HG03280 (cell line): ENCODE measurements at regions not wholly inside any gene's neighbourhood (a gene's known extent, or its start where the extent isn't known, plus 50 kb on each side); places are given as distances from the start of the nearest gene placed in this dataset.
"Not testable (repeated sequence)": the region's sequence is repeated elsewhere in the genome, so short reads cannot be mapped to it uniquely, and the experiment has no call there.

Experiments used
- ATAC-seq: cut with Tn5 transposase; IDR thresholded peaks from one replicate; pipeline ENCODE4 v1.9.1; 2021; ENCODE audit warnings: mild to moderate bottlenecking, moderate library complexity; ENCODE audit not compliant: unreplicated experiment

- no peak for ATAC-seq
Measured at GRCh38 chr14:71751264-71751663, 181.0 kb upstream of the RGS6 start.

DNA sequence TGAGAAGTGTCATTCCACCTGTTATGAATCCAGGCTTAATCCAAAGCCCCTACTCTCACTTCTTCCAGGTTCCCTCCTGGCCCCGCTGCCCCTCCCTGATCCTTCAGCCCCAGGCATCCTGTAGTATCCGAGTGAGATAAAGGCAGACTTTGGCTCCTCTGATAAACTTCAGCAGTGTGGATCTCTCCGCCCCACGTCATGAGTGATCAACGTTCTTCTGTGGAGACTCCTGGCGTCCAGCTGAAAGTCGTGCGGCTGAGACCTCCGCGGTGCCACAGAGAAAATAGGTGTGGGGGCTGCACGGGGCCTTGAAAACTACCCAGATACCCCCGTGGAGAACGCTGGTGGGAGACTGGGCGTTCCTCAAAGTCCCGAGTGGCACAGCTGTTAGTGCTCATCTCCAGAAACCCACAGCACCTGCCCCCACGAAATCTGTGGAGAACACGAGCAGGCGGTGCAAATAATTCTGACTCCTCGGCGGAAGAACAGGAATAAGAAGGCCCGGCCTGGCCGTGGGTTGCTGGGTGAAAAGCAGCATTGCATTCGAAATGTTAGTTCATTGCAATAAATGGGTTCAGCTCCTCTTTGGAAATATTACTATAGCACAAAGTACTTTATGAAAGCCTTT is 180.0 kb upstream of the RGS6 start:
- no peak for ATAC-seq

GRCh38 chr14:71753126-71753830 is 179.0 kb upstream of the RGS6 start:
- no peak for ATAC-seq

- ATAC-seq, result no peak
Measured at GRCh38 chr14:71753976-71754375, 178.3 kb upstream of the RGS6 start.

DNA sequence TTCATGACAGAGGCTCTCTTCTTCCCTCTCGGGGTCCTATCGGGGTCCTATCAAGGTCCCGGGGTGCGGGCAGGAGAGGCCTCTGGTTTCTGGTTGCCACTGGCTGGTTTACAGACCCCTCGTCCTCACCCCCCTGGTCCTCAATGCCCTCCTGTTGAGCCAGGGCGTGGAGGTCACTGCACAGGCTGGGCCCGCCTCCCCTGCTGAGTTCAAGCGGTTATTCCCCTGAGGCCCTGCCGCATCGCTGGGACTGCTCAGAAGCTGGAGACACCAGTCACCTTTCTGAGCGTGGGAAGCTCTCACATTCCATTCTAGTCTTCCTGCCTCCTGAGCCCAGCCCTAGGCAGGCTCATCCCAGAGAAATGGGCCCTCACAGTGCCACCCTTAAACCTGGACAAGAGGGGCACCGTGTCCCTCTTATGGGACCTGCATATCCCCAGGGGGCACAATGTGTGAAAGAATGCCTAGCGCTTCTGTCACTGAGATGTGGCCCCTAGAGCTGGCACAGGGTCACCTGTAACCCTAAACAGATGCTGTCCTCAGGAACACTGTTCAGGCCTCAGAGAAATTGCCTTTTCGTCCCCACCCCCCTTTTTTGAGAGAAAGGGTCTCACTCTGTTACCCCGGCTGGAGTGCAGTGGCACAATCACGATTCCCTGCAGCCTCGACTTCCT is 177.7 kb upstream of the RGS6 start:
- ATAC-seq, result no peak

DNA sequence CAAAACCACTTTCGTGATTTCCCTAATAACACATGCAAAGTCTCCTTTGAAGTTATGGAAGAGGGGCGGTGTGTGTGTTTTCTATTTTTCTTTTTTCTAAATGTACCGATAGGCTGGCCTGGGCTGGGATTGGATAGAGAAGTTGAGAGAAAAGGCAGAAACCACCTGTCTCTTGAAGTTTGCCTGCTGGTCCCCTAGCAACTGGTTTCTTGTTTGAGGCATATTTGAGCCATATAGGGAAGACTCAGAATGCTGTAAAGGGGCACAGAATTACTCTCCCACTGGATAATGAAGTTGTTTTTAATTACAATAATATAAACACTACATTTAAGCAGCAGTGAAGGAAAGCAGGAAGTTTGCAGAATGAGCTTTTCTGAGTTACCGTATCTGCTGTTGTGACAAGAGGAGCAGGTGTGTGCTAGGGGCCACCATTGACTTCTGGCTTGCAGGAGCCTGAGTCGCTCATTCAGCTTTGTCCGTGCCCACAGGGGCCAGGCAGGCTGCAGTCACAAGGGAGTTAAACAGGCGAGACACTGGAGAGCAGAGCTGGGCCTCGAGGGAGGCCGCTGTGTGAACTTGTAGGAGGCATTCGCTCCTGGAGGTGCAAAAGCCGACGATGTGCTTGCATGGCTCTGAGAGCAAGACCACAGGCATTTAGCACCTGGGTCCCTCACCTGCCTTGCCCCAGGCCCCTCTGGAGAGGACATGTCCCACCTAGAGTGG is 173.8 kb upstream of the RGS6 start:
- ATAC-seq, result no peak

- ATAC-seq, result no peak
Measured at GRCh38 chr14:71762575-71762974, 169.7 kb upstream of the RGS6 start.

- ATAC-seq, result no peak
Measured at GRCh38 chr14:71764701-71765382, 167.4 kb upstream of the RGS6 start.

DNA sequence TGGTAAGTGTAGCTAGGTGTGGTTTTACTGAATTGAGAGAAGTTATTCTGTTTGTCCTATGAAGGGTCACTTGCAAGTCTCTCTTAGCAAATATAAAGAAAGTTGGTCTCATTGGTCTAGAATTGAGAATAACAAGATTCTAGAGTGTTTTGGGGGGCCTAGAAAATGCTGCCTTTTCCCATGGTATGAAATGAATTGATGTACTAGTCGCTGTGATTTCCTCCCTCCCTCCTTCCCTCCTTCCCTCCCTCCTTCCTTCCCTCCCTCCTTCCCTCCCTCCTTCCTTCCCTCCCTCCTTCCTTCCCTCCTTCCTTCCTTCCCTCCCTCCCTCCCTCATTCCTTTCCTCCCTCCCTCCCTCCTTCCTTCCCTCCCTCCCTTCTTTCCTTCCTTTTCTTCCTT is 166.7 kb upstream of the RGS6 start:
- ATAC-seq, result no peak

DNA sequence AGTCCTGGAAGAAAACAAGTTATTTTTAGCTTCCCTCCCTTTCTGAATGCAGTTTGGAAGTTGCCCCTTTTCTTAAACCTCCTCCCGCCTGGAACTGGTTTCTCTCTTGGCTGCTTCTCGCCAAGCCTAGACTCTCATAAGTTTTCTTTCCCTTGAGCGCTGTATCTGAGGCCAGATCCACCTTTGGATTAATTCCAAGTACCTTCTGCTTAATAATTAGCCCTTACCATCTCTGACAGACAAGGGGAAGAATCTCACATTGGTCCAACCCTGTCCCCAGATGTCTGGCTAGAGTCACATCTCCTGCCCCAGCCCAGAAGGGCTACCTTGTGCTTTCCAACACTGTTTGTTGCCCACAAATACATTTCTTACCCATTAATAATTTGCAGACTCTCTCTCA is 161.8 kb upstream of the RGS6 start:
- ATAC-seq, result no peak

GRCh38 chr14:71771421-71771820 is 160.8 kb upstream of the RGS6 start:
- ATAC-seq, result not testable (repeated sequence)

DNA sequence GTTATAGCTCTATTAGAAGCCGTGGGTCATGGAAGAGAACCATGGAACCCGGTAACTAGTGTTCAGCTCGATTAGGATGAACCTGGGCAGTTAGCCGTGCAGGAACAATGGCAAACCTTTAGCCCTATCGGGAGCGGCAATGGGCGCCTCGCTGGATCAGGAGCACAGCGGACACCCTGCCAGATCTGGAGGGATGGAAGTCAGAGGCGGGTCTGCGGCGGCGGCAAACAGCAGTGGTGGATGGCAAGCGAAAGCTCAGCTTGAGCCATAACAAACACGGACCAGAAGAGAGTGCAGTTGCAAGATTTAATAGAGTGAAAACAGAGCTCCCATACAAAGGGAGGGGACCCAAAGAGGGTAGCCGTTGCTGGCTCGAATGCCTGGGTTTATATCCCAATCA is 160.2 kb upstream of the RGS6 start:
- ATAC-seq, result not testable (repeated sequence)

GRCh38 chr14:71773898-71774481 is 158.2 kb upstream of the RGS6 start:
- ATAC-seq, result no peak

- ATAC-seq, result no peak
Measured at GRCh38 chr14:71776471-71777360, 155.5 kb upstream of the RGS6 start.

- ATAC-seq, result no peak
Measured at GRCh38 chr14:71780075-71780474, 152.2 kb upstream of the RGS6 start.

GRCh38 chr14:71780822-71781221 is 151.4 kb upstream of the RGS6 start:
- no peak for ATAC-seq

DNA sequence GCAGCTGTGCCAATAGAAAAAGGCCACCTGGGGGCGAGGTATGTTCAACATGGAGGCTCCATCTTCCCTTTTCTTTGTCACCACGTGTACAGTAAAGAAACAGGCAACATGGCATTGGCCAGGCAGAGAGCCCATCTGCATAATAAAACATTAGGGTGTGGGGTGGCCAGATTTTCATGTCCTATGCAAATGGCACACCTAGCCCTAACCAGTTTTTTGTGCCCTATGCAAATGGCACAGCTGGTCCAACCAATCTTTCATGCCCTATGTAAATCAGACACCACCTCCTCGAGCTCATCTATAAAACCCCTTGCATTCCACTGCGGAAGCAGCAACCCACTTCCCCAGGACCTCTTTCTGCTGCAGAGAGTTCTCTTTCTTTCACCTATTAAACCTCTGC is 149.1 kb upstream of the RGS6 start:
- ATAC-seq, result no peak

DNA sequence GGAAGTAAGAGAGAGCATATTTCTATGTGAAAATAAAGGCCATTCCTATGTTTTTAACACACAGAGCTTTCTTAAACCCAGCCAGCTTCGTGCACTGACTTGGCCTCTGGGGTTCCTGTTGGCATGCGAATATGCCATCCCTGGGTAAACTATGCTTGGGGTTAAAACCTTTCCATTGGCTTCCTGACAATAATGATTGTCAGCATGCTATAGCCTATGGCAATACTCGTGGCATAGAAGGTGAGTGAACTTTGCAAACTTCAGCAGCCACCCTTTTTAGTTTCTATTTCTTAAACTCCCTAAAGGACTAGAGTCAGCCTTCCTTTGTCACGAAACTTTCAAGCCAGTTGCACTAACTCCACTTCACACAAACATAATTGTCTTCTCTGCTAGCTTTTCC is 148.4 kb upstream of the RGS6 start:
- no peak for ATAC-seq

- no peak for ATAC-seq
Measured at GRCh38 chr14:71789005-71789404, 143.2 kb upstream of the RGS6 start.

- no peak for ATAC-seq
Measured at GRCh38 chr14:71799841-71800240, 132.4 kb upstream of the RGS6 start.
